Adrenal gland (tissue), 9 donors: ENCODE measurements at regions not wholly inside any gene's neighbourhood (a gene's known extent, or its start where the extent isn't known, plus 50 kb on each side); places are given as distances from the start of the nearest gene placed in this dataset.

Source experiments
- DNase-seq, 7 donors: peaks; one replicate each; pipeline ENCODE4 v3.0.0-alpha.2; 2019 to 2020
- H3K27ac ChIP-seq, 5 donors: fragments of 200-600 bp; sonication (generic) in 4 of 5; 1 replicate in 3 of 5; 2 replicates in 2 of 5; pipeline versions ENCODE4 v1.5.1 to v1.8.0; 2016 to 2020; ENCODE audit warnings: mild to moderate bottlenecking in 1 of 5
- H3K27me3 ChIP-seq: fragments of 200-600 bp; 2 replicates; pipeline ENCODE4 v1.8.0; 2021
- H3K36me3 ChIP-seq, 2 donors: fragments of 200-600 bp; replicated peaks in 1 of 2; 1 replicate in 1 of 2; 2 replicates in 1 of 2; pipeline versions ENCODE4 v1.5.1 to v1.8.0; 2018 to 2022
- H3K4me1 ChIP-seq, 2 donors: fragments of 200-600 bp; replicated peaks in 1 of 2; 1 replicate in 1 of 2; 2 replicates in 1 of 2; pipeline versions ENCODE4 v1.5.1 to v1.8.0; 2018 to 2021
- H3K4me3 ChIP-seq, 4 donors: fragments of 200-600 bp; sonication (generic) in 3 of 4; one replicate each; pipeline ENCODE4 v1.5.1; 2016 to 2018
- H3K9me3 ChIP-seq, 3 donors: fragments of 200-600 bp; sonication (generic) in 1 of 3; replicated peaks in 1 of 3; 1 replicate in 2 of 3; 2 replicates in 1 of 3; pipeline versions ENCODE4 v1.5.1 to v1.8.0; 2016 to 2021
- CTCF ChIP-seq, 6 experiments: fragments of 450-650 bp in 4 of 6; fragments of 200-600 bp in 2 of 6; sonication (generic) in 1 of 6; IDR thresholded peaks; 1 replicate in 5 of 6; 2 replicates in 1 of 6; pipeline versions ENCODE4 v1.5.1 to v1.8.0; 2016 to 2021; ENCODE audit warnings: antibody characterized with exemption in 6 of 6, mild to moderate bottlenecking in 2 of 6, moderate library complexity in 1 of 6
- POLR2A ChIP-seq, 2 donors: fragments of 450-650 bp; IDR thresholded peaks; one replicate each; pipeline ENCODE4 v1.6.1; 2017; ENCODE audit warnings: antibody characterized with exemption in 2 of 2, mild to moderate bottlenecking in 2 of 2, moderate library complexity in 1 of 2
- WGBS, 4 donors: extraction: QIAGEN DNeasy Blood & Tissue Kit in 2 of 4; methylation state at CpG; one replicate each; pipeline versions ENCODE4 v1.1.5 to v1.1.7; 2013 to 2017; 5-methylcytosine and 5-hydroxymethylcytosine counted together
- intact Hi-C, 2 donors: fragments of 100-400 bp; cut with DNase I; formaldehyde crosslinking; loops; one replicate each; pipeline versions ENCODE4 v1.14.1 to v1.15.0; 2022 to 2023
- donor health status: healthy with polysubstance abuse.
- donor health status: Bipolar disorder and iron deficiency.
- donor health status: DM: yes; HTN: yes; CAD: no.
- donor health status: DM: no; HTN: no; CAD: no.
- donor health status: DM: no; HTN: no; CAD: no.

DNA sequence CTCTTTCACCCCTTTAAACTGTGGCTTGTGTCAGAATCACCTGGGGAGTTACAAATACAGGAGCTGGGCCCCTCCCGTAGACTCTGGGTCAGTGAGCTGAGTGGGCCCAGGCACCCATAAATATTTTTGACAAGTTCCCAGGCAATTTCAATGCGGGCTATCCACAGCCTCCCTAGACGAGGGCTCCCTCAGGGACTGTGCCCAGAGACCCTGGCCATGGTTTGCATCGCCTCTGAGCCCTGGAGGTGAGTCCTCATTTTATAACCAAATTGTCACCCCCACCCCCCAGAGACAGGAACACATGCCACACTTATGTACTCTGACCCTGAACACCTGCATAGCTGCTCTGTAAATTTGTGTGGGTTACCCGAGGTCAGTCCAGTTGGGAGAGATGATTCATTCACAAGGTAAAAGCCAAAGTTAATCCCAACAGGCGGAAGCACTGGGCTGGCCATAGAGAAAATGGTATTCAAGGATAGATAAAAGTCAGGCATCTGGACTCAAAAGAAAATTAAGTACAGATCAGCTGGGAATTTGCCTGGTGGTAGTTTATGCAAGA, 146.5 kb upstream of the SLC6A11 start:
- Histone ChIP-seq H3K27ac (no peak overlapping the region), H3K27me3 (no peaks in the 10 kb centered on the region), H3K4me1 (no peaks in the 10 kb centered on the region), H3K4me3 (no peak overlapping the region), H3K36me3 (no peaks in the 10 kb centered on the region), H3K9me3 (no peaks in the 10 kb centered on the region)
- TF ChIP-seq POLR2A (IDR thresholded peaks at IDR 0.05) (no peak), CTCF (IDR thresholded peaks at IDR 0.05) (no peak)
- intact Hi-C loops: no loop called here
- DNase-seq: no peak
- WGBS, 4 donors: 55 to 66% (median 59%) methylated on average over 3 to 6 of the region's 6 CpGs

GRCh38 chr3:10672422-10672821, 143.6 kb upstream of the SLC6A11 start:
- Histone ChIP-seq H3K27ac (no peak overlapping the region), H3K36me3 (no peaks in the 10 kb centered on the region), H3K4me1 (no peaks in the 10 kb centered on the region), H3K27me3 (no peaks in the 10 kb centered on the region), H3K4me3 (no peak overlapping the region), H3K9me3 (no peaks in the 10 kb centered on the region)
- DNase-seq: no peak
- WGBS, 4 donors: 53 to 68% (median 60%) methylated on average over 5 of the region's 5 CpGs
- no peak for TF ChIP-seq CTCF (IDR thresholded peaks at IDR 0.05)
- TF ChIP-seq POLR2A (IDR thresholded peaks at IDR 0.05): no peak
- intact Hi-C loops: no loop called here

- 74 to 80% (median 78%) methylated on average over 3 of the region's 3 CpGs for WGBS, 4 donors
- H3K36me3 ChIP-seq: no peaks in the 10 kb centered on the region
- intact Hi-C loops: no loop called here
Observed at GRCh38 chr3:10674578-10674977, 141.4 kb upstream of the SLC6A11 start.

DNA sequence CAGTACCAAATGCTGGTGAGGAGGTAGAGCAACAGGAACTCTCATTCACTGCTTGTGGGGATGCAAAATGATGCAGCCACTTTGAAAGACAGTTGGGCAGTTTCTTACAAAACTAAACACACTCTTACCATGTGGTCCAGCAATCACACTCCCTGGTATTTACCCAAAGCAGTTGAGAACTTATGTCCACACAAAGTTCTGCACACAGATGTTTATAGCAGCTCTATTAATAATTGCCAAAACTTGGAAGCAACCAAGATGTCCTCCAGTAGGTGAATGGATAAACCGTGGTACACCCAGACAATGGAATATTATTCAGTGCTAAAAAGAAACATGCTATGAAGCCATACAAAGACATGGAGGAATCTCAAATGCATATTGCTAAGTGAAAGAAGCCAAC, 139.1 kb upstream of the SLC6A11 start:
- no peaks in the 10 kb centered on the region for H3K9me3 ChIP-seq
- H3K36me3 ChIP-seq: no peaks in the 10 kb centered on the region
- H3K4me1 ChIP-seq: no peaks in the 10 kb centered on the region
- no peaks in the 10 kb centered on the region for H3K27me3 ChIP-seq
- H3K27ac ChIP-seq: no peak overlapping the region
- no peak for DNase-seq
- TF ChIP-seq POLR2A (IDR thresholded peaks at IDR 0.05) (no peak), CTCF (IDR thresholded peaks at IDR 0.05) (no peak)
- H3K4me3 ChIP-seq: no peak overlapping the region
- intact Hi-C loops: no loop called here
- WGBS, 4 donors: 75 to 87% (median 80%) methylated on average over 1 of the region's 1 CpG

More at GRCh38 chr3:10674578-10674977, 141.4 kb upstream of the SLC6A11 start:
- H3K27ac ChIP-seq: no peak overlapping the region
- H3K4me1 ChIP-seq: no peaks in the 10 kb centered on the region
- no peaks in the 10 kb centered on the region for H3K9me3 ChIP-seq
- H3K4me3 ChIP-seq: no peak overlapping the region
- no peak for DNase-seq
- TF ChIP-seq POLR2A (IDR thresholded peaks at IDR 0.05) (no peak), CTCF (IDR thresholded peaks at IDR 0.05) (no peak)
- H3K27me3 ChIP-seq: no peaks in the 10 kb centered on the region
